HepG2 (cell line): ENCODE measurements at regions not wholly inside any gene's neighbourhood (a gene's known extent, or its start where the extent isn't known, plus 50 kb on each side); places are given as distances from the start of the nearest gene placed in this dataset.

Experiments used
- ARID5B ChIP-seq: IDR thresholded peaks from 2 replicates; pipeline ENCODE4 v1.4.0; 2020; ENCODE audit warnings: mild to moderate bottlenecking, missing genetic modification reagents
- CBX5 ChIP-seq: sonication (generic); formaldehyde crosslinking; IDR thresholded peaks from 2 replicates; pipeline ENCODE4 v1.4.0; 2020; ENCODE audit warnings: missing genetic modification reagents, borderline replicate concordance
- EP300 ChIP-seq, 3 experiments: sonication (generic) in 1 of 3; formaldehyde crosslinking in 1 of 3; IDR thresholded peaks; 2 replicates each; pipeline versions ENCODE4 v1.5.1 to v1.6.1; 2011 to 2020; ENCODE audit warnings: low read depth in 2 of 3, low read length in 2 of 3, borderline replicate concordance in 1 of 3, improper control_type of control experiment in 1 of 3, mild to moderate bottlenecking in 1 of 3, missing genetic modification reagents in 1 of 3, moderate library complexity in 1 of 3
- HBP1 ChIP-seq: IDR thresholded peaks from 2 replicates; pipeline ENCODE4 v1.6.1; 2016; ENCODE audit warnings: low read depth, control low read depth
- HNRNPUL1 ChIP-seq: fragments of 200-400 bp; formaldehyde crosslinking; IDR thresholded peaks from 2 replicates; pipeline ENCODE4 v1.6.1; 2017; ENCODE audit warnings: low read depth, mild to moderate bottlenecking, low read length, moderate library complexity
- JDP2 ChIP-seq: sonication (generic); formaldehyde crosslinking; IDR thresholded peaks from 2 replicates; pipeline ENCODE4 v1.8.1; 2022; ENCODE audit warnings: missing genetic modification reagents, borderline replicate concordance
- JUND ChIP-seq: sonication (generic); formaldehyde crosslinking; IDR thresholded peaks from 2 replicates; pipeline ENCODE4 v1.8.0; 2022; ENCODE audit warnings: mild to moderate bottlenecking, missing genetic modification reagents
- KAT8 ChIP-seq: IDR thresholded peaks from 2 replicates; pipeline ENCODE4 v1.6.1; 2016; ENCODE audit warnings: missing genetic modification reagents, missing compliant biosample characterization
- MEIS2 ChIP-seq: sonication (generic); formaldehyde crosslinking; IDR thresholded peaks from 2 replicates; pipeline ENCODE4 v1.9.0; 2021; ENCODE audit warnings: mild to moderate bottlenecking, missing genetic modification reagents
- MIER3 ChIP-seq: IDR thresholded peaks from 2 replicates; pipeline ENCODE4 v1.6.1; 2016; ENCODE audit warnings: missing compliant biosample characterization, borderline replicate concordance
- NAIF1 ChIP-seq: sonication (generic); formaldehyde crosslinking; IDR thresholded peaks from 2 replicates; pipeline ENCODE4 v1.5.0; 2020; ENCODE audit warnings: mild to moderate bottlenecking, missing genetic modification reagents, borderline replicate concordance
- NR2C2 ChIP-seq: sonication (generic); formaldehyde crosslinking; IDR thresholded peaks from 2 replicates; pipeline ENCODE4 v1.4.0; 2020; ENCODE audit warnings: missing genetic modification reagents, mild to moderate bottlenecking, moderate library complexity, borderline replicate concordance
- PBX2 ChIP-seq: IDR thresholded peaks from 2 replicates; pipeline ENCODE4 v1.6.1; 2016; ENCODE audit warnings: control low read depth
- RARA ChIP-seq: IDR thresholded peaks from 2 replicates; pipeline ENCODE4 v1.6.1; 2016; ENCODE audit warnings: missing genetic modification reagents, missing compliant biosample characterization
- SMAD3 ChIP-seq: sonication (generic); formaldehyde crosslinking; IDR thresholded peaks from 2 replicates; pipeline ENCODE4 v1.4.0; 2020; ENCODE audit warnings: missing genetic modification reagents
- TRIM24 ChIP-seq: sonication (generic); formaldehyde crosslinking; IDR thresholded peaks from 2 replicates; pipeline ENCODE4 v1.8.0; 2022; ENCODE audit warnings: mild to moderate bottlenecking, missing genetic modification reagents
- ZBTB25 ChIP-seq: IDR thresholded peaks from 2 replicates; pipeline ENCODE4 v1.6.1; 2018; ENCODE audit warnings: missing genetic modification reagents
- ZBTB39 ChIP-seq: sonication (generic); formaldehyde crosslinking; IDR thresholded peaks from 2 replicates; pipeline ENCODE4 v1.5.0; 2020; ENCODE audit warnings: missing genetic modification reagents
- ZC3H13 ChIP-seq: sonication (generic); formaldehyde crosslinking; IDR thresholded peaks from 2 replicates; pipeline ENCODE4 v1.8.1; 2023; ENCODE audit warnings: mild to moderate bottlenecking, missing genetic modification reagents, moderate library complexity
- ZFP82 ChIP-seq: sonication (generic); formaldehyde crosslinking; IDR thresholded peaks from 2 replicates; pipeline ENCODE4 v1.5.1; 2020; ENCODE audit warnings: mild to moderate bottlenecking, missing genetic modification reagents, borderline replicate concordance

GRCh38 chr9:87793292-87793691, 67.4 kb downstream of the CTSL start (continued):
- TF ChIP-seq HBP1 (CRISPR knock-in tag) (no peak), HNRNPUL1 (no peak), ZFP82 (CRISPR knock-in tag) (no peak), SMAD3 (0 out of 2 replicates have a peak, but pooled peaks have one; percentile 42), ARID5B (CRISPR knock-in tag) (peak; percentile 90), KAT8 (CRISPR knock-in tag) (peak; percentile 38; the same call in 1 of the 2 replicates), TRIM24 (peak; percentile 78; the same call in 1 of the 2 replicates), PBX2 (peak; percentile 50; the same call in 1 of the 2 replicates), ZC3H13 (CRISPR knock-in tag) (no peak), MEIS2 (CRISPR knock-in tag) (no peak), ZBTB39 (CRISPR knock-in tag) (peak; percentile 55; the same call in 1 of the 2 replicates), NR2C2 (CRISPR knock-in tag) (peak; percentile 53; the same call in 1 of the 2 replicates), NAIF1 (CRISPR knock-in tag) (no peak), EP300 (IDR thresholded peaks at IDR 0.05; ENCODE audit: low read depth in 2 of 2, low read length in 2 of 2) (peak in 1 of 2 experiments; percentile 78; a peak in 3 of 4 replicates), EP300 (CRISPR knock-in tag; IDR thresholded peaks at IDR 0.05; ENCODE audit: borderline replicate concordance) (peak; percentile 19; the same call in 1 of the 2 replicates), MIER3 (CRISPR knock-in tag) (peak; percentile 80; the same call in 1 of the 2 replicates), CBX5 (CRISPR knock-in tag) (peak; percentile 68; the same call in 1 of the 2 replicates), ZBTB25 (CRISPR knock-in tag) (0 out of 2 replicates have a peak, but pooled peaks have one; percentile 37), RARA (CRISPR knock-in tag) (peak; percentile 75), JUND (CRISPR knock-in tag) (peak; percentile 53; the same call in 1 of the 2 replicates), JDP2 (CRISPR knock-in tag) (no peak)
